GM19463 (cell line): ENCODE measurements at regions not wholly inside any gene's neighbourhood (a gene's known extent, or its start where the extent isn't known, plus 50 kb on each side); places are given as distances from the start of the nearest gene placed in this dataset.
"Not testable (repeated sequence)": the region's sequence is repeated elsewhere in the genome, so short reads cannot be mapped to it uniquely, and the experiment has no call there.

Source experiments
- ATAC-seq: cut with Tn5 transposase; IDR thresholded peaks from one replicate; pipeline ENCODE4 v1.9.1; 2021; ENCODE audit warnings: mild to moderate bottlenecking, moderate library complexity; ENCODE audit not compliant: unreplicated experiment

GRCh38 chr1:102687383-102687782, 420.9 kb downstream of the COL11A1 start:
- ATAC-seq = no peak

- ATAC-seq = no peak
Measured at GRCh38 chr1:102661481-102661880, 446.8 kb downstream of the COL11A1 start.

- ATAC-seq = not testable (repeated sequence)
Measured at GRCh38 chr1:102659876-102660483, 448.3 kb downstream of the COL11A1 start.

GRCh38 chr1:102655034-102655433, 453.3 kb downstream of the COL11A1 start:
- ATAC-seq = no peak

- no peak for ATAC-seq
Measured at GRCh38 chr1:102640872-102641271, 467.4 kb downstream of the COL11A1 start.

GRCh38 chr1:102640312-102640711, 468.0 kb downstream of the COL11A1 start:
- no peak for ATAC-seq

- no peak for ATAC-seq
Measured at GRCh38 chr1:102631691-102632090, 476.6 kb downstream of the COL11A1 start.

- no peak for ATAC-seq
Measured at GRCh38 chr1:102630041-102630440, 478.3 kb downstream of the COL11A1 start.

- ATAC-seq = no peak
Measured at GRCh38 chr1:102628109-102628613, 480.2 kb downstream of the COL11A1 start.

GRCh38 chr1:102627145-102627544, 481.2 kb downstream of the COL11A1 start:
- ATAC-seq = no peak

- ATAC-seq = no peak
Measured at GRCh38 chr1:102615896-102616295, 492.4 kb downstream of the COL11A1 start.

- ATAC-seq = no peak
Measured at GRCh38 chr1:102595106-102595505, 513.2 kb downstream of the COL11A1 start.

GRCh38 chr1:102593276-102593675, 515.0 kb downstream of the COL11A1 start:
- no peak for ATAC-seq

- no peak for ATAC-seq
Measured at GRCh38 chr1:102588536-102588935, 519.8 kb downstream of the COL11A1 start.

- no peak for ATAC-seq
Measured at GRCh38 chr1:102586022-102586421, 522.3 kb downstream of the COL11A1 start.

GRCh38 chr1:102580806-102581205, 527.5 kb downstream of the COL11A1 start:
- no peak for ATAC-seq

- ATAC-seq = no peak
Measured at GRCh38 chr1:102578804-102579203, 529.5 kb downstream of the COL11A1 start.

GRCh38 chr1:102572637-102573036, 535.7 kb downstream of the COL11A1 start:
- ATAC-seq = no peak

- no peak for ATAC-seq
Measured at GRCh38 chr1:102566182-102566581, 542.1 kb downstream of the COL11A1 start.

GRCh38 chr1:102562380-102562779, 545.9 kb downstream of the COL11A1 start:
- no peak for ATAC-seq

- peak; percentile 56 for ATAC-seq
Measured at GRCh38 chr1:102550729-102551384, 554.1 kb upstream of the OLFM3 start.

- ATAC-seq = no peak
Measured at GRCh38 chr1:102546251-102546650, 549.5 kb upstream of the OLFM3 start.
